HepG2 (cell line): ENCODE measurements at regions not wholly inside any gene's neighbourhood (a gene's known extent, or its start where the extent isn't known, plus 50 kb on each side); places are given as distances from the start of the nearest gene placed in this dataset.

Experiments
- ATAC-seq: fragments of 200-7000 bp; cut with Tn5 transposase; 3 replicates; pipeline ENCODE4 v1.9.1; 2020; ENCODE audit warnings: mild to moderate bottlenecking, moderate library complexity
- BruUV-seq: library from RNA; stranded (reverse); fragments of 400-500 nt; replicated peaks from 2 replicates; lab custom pipeline; 2021; lab: Mats Ljungman, UMichigan
- CTCF ChIA-PET: fragments of 300-600 bp; formaldehyde crosslinking; extraction: SDS; loops from one replicate; lab custom pipeline; 2021; ENCODE audit warnings: low total read pairs, inconsistent platforms, low intra/inter-chr PET ratio; lab: Yijun Ruan, JAX
- POLR2A ChIA-PET: fragments of 350-600 bp; sonication (Branson Sonifier 250); formaldehyde crosslinking; loops from one replicate; lab custom pipeline; 2020; ENCODE audit warnings: antibody characterized with exemption, inconsistent platforms; lab: Yijun Ruan, JAX
- DNase-seq: peaks from one replicate; pipeline ENCODE4 v3.0.0-alpha.2; 2015; ENCODE audit warnings: low spot score
- FAIRE-seq: peaks from 3 replicates; lab custom pipeline; 2011; peaks lifted over from hg19 to GRCh38; lab: Jason Lieb, UNC
- H2AFZ ChIP-seq: one replicate; pipeline ENCODE4 v1.6.1; 2011; ENCODE audit warnings: low read length, inconsistent platforms
- H3K27ac ChIP-seq: fragments of 300-600 bp; 3 replicates; pipeline ENCODE4 v1.8.0; 2011; ENCODE audit warnings: mixed run types, mild to moderate bottlenecking, mixed read lengths, low read length, inconsistent platforms; ENCODE audit not compliant: insufficient read depth; ENCODE audit errors: extremely low read length
- H3K27me3 ChIP-seq, 2 experiments: fragments of 200-600 bp in 1 of 2; 2 replicates in 1 of 2; 3 replicates in 1 of 2; pipeline versions ENCODE4 v1.6.0 to v1.8.0; 2011; ENCODE audit warnings: low read length in 2 of 2, mild to moderate bottlenecking in 2 of 2, moderate library complexity in 2 of 2, inconsistent platforms in 1 of 2; ENCODE audit not compliant: insufficient read depth in 2 of 2, control insufficient read depth in 1 of 2
- H3K36me3 ChIP-seq, 2 experiments: fragments of 200-600 bp in 1 of 2; replicated peaks in 1 of 2; 2 replicates in 1 of 2; 3 replicates in 1 of 2; pipeline versions ENCODE4 v1.5.1 to v1.8.0; 2011; ENCODE audit warnings: low read length in 2 of 2, inconsistent platforms in 1 of 2; ENCODE audit not compliant: insufficient read depth in 2 of 2, control insufficient read depth in 1 of 2
- H3K4me1 ChIP-seq: 2 replicates; pipeline ENCODE4 v1.5.1; 2012; ENCODE audit warnings: low read length, inconsistent platforms; ENCODE audit not compliant: insufficient read depth
- H3K4me2 ChIP-seq: 2 replicates; pipeline ENCODE4 v1.6.0; 2011; ENCODE audit warnings: low read depth, low read length, inconsistent platforms
- H3K4me3 ChIP-seq, 3 experiments: fragments of 200-600 bp in 1 of 3; sonication (generic), shearing (Covaris generic) in 1 of 3; replicated peaks in 1 of 3; 2 replicates each; pipeline ENCODE4 v1.5.1; 2011 to 2016; ENCODE audit warnings: low read length in 3 of 3, inconsistent platforms in 2 of 3, low read depth in 2 of 3, mild to moderate bottlenecking in 2 of 3, control low read depth in 1 of 3, mixed read lengths in 1 of 3; ENCODE audit not compliant: insufficient read depth in 1 of 3
- H3K79me2 ChIP-seq: one replicate; pipeline ENCODE4 v1.6.1; 2011; ENCODE audit warnings: low read length, inconsistent platforms; ENCODE audit not compliant: insufficient read depth
- H3K9ac ChIP-seq: 2 replicates; pipeline ENCODE4 v1.6.0; 2011; ENCODE audit warnings: mild to moderate bottlenecking, low read depth, low read length, inconsistent platforms; ENCODE audit not compliant: insufficient read depth
- H3K9me3 ChIP-seq: 2 replicates; pipeline ENCODE4 v1.5.1; 2012; ENCODE audit warnings: mild to moderate bottlenecking, low read length
- H4K20me1 ChIP-seq: 2 replicates; pipeline ENCODE4 v1.6.0; 2011; ENCODE audit warnings: inconsistent platforms, mild to moderate bottlenecking, low read length, moderate library complexity; ENCODE audit not compliant: insufficient read depth
- GATAD2A ChIP-seq: IDR thresholded peaks from 2 replicates; pipeline ENCODE4 v1.6.1; 2016
- KIAA2018 ChIP-seq: sonication (generic); formaldehyde crosslinking; IDR thresholded peaks from 2 replicates; pipeline ENCODE4 v1.5.0; 2020; ENCODE audit warnings: mild to moderate bottlenecking, missing genetic modification reagents, borderline replicate concordance
- NFKB2 ChIP-seq: sonication (generic); formaldehyde crosslinking; IDR thresholded peaks from 2 replicates; pipeline ENCODE4 v1.4.0; 2020; ENCODE audit warnings: missing genetic modification reagents, borderline replicate concordance
- NR2F6 ChIP-seq, 2 experiments: IDR thresholded peaks; 2 replicates each; pipeline ENCODE4 v1.6.1; 2016; ENCODE audit warnings: antibody characterized with exemption in 1 of 2, mild to moderate bottlenecking in 1 of 2
- PCBP1 ChIP-seq: fragments of 200-400 bp; formaldehyde crosslinking; IDR thresholded peaks from 2 replicates; pipeline ENCODE4 v1.6.1; 2017; ENCODE audit warnings: mild to moderate bottlenecking, low read depth, low read length, borderline replicate concordance
- YEATS4 ChIP-seq: sonication (generic); formaldehyde crosslinking; IDR thresholded peaks from 2 replicates; pipeline ENCODE4 v1.4.0; 2020; ENCODE audit warnings: missing genetic modification reagents, borderline replicate concordance
- ZNF292 ChIP-seq: sonication (generic); formaldehyde crosslinking; IDR thresholded peaks from 2 replicates; pipeline ENCODE4 v1.8.1; 2022; ENCODE audit warnings: mild to moderate bottlenecking, low read depth, missing genetic modification reagents, borderline replicate concordance
- ZNF354B ChIP-seq: sonication (generic); formaldehyde crosslinking; IDR thresholded peaks from 2 replicates; pipeline ENCODE4 v1.8.0; 2022; ENCODE audit warnings: mild to moderate bottlenecking, missing genetic modification reagents
- ZNF749 ChIP-seq: sonication (generic); formaldehyde crosslinking; IDR thresholded peaks from 2 replicates; pipeline ENCODE4 v1.8.0; 2022; ENCODE audit warnings: mild to moderate bottlenecking, missing genetic modification reagents, moderate library complexity, borderline replicate concordance
- WGBS: methylation state at CpG from one replicate; pipeline ENCODE4 v1.1.6; 2017; ENCODE audit warnings: low lambda C conversion rate; 5-methylcytosine and 5-hydroxymethylcytosine counted together
- in situ Hi-C: cut with HindIII; loops from 2 replicates; pipeline ENCODE4 v1.10.0; 2017; ENCODE audit warnings: low pct_unique_long_range_greater_than_20kb; ENCODE audit not compliant: extremely low pct_ligation_motif_present
- intact Hi-C: fragments of 100-400 bp; cut with micrococcal nuclease; formaldehyde crosslinking; loops from one replicate; pipeline ENCODE4 v1.10.0; 2022; ENCODE audit not compliant: unreplicated experiment

- no peak overlapping the region for H3K9ac ChIP-seq
- in situ Hi-C loops, result no loop called here
- H2AFZ ChIP-seq, result no peak overlapping the region
- H3K9me3 ChIP-seq, result no peaks in the 10 kb centered on the region
- WGBS, result 14% methylated on average over 4 of the region's 6 CpGs
- ChIA-PET POLR2A (no interaction called here), CTCF (no interaction called here)
- H3K4me1 ChIP-seq, result no peaks in the 10 kb centered on the region
- H3K79me2 ChIP-seq, result no peaks in the 10 kb centered on the region
- intact Hi-C loops, result no loop called here
- ATAC-seq, result no peak
- BruUV-seq, result no TSS peak
- no peaks in the 10 kb centered on the region for H3K27me3 ChIP-seq
- H3K4me2 ChIP-seq, result no peak overlapping the region
- no peaks in the 10 kb centered on the region for H3K36me3 ChIP-seq
- no peak for FAIRE-seq
- DNase-seq, result no peak
- no peak overlapping the region for H3K27ac ChIP-seq
- H3K4me3 ChIP-seq, result no peak overlapping the region
- TF ChIP-seq PCBP1 (no peak), NR2F6 (IDR thresholded peaks at IDR 0.05) (no peak), NR2F6 (CRISPR knock-in tag; IDR thresholded peaks at IDR 0.05) (no peak), KIAA2018 (CRISPR knock-in tag) (no peak), GATAD2A (CRISPR knock-in tag) (no peak), ZNF354B (no peak), ZNF749 (CRISPR knock-in tag) (no peak), YEATS4 (CRISPR knock-in tag) (no peak), ZNF292 (CRISPR knock-in tag) (no peak), NFKB2 (CRISPR knock-in tag) (no peak)
- no peaks in the 10 kb centered on the region for H4K20me1 ChIP-seq
Observed at GRCh38 chr10:1874533-1874932, 137.2 kb upstream of the ADARB2 start.
